ENCODE measurements at regions not wholly inside any gene's neighbourhood (a gene's known extent, or its start where the extent isn't known, plus 50 kb on each side); places are given as distances from the start of the nearest gene placed in this dataset.
A peak's percentile ranks its signal among the peaks of the same experiment; 100 is the strongest.

DNA sequence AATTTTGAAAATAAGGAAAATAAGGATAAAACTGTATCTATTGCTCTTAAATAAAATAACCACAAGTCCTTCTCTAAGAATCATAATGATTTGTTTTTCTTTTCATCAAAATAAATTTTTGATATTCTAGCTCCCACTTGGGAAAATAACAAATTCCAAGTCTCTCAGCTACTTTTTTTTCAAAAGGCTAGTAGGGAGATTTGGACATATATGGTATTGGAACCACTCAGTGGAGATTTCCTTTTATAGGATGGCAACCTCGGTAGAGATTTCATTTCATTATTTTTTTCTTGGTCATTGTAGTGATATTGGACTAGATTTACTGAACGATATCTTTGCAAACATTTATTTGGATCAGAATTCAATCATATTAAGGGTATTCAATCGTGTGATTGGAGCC lies 69.5 kb upstream of the PRKG1 start:
- TF ChIP-seq, protein P1, sequence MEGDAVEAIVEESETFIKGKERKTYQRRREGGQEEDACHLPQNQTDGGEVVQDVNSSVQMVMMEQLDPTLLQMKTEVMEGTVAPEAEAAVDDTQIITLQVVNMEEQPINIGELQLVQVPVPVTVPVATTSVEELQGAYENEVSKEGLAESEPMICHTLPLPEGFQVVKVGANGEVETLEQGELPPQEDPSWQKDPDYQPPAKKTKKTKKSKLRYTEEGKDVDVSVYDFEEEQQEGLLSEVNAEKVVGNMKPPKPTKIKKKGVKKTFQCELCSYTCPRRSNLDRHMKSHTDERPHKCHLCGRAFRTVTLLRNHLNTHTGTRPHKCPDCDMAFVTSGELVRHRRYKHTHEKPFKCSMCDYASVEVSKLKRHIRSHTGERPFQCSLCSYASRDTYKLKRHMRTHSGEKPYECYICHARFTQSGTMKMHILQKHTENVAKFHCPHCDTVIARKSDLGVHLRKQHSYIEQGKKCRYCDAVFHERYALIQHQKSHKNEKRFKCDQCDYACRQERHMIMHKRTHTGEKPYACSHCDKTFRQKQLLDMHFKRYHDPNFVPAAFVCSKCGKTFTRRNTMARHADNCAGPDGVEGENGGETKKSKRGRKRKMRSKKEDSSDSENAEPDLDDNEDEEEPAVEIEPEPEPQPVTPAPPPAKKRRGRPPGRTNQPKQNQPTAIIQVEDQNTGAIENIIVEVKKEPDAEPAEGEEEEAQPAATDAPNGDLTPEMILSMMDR (IDR thresholded peaks at IDR 0.05 in 4 of 5, conservative IDR thresholded peaks at IDR 0.05 in 1 of 5), result no peak
- TF ChIP-seq POLR2A (IDR thresholded peaks at IDR 0.05), result no peak
- in situ Hi-C loops (cut with MboI; ENCODE audit: low sequenced_read_pairs in 4 of 4) (loop anchor here in 3 of 4 donors (10.0 to 25.0 kb wide), 3 partner anchors 420 to 1210 kb away; no protein-coding TSS in a partner anchor), intact Hi-C loops (cut with DNase I; ENCODE audit: low total_unique reads) (loop anchor here (2.0 to 5.0 kb wide), 2 partner anchors 43 to 952 kb away; no protein-coding TSS in a partner anchor)
- DNase-seq (no peak), ATAC-seq (no peak)
- Histone ChIP-seq H3K27me3 (no peaks in the 10 kb centered on the region), H3K27ac (peak overlapping the region in 2 of 4 donors; percentile 5 to 15), H3K4me3 (no peak overlapping the region), H3K4me1 (peaks cover 24 to 57% of the 10 kb centered on the region in 2 donors), H3K9me3 (no peaks in the 10 kb centered on the region), H3K36me3 (no peaks in the 10 kb centered on the region)

DNA sequence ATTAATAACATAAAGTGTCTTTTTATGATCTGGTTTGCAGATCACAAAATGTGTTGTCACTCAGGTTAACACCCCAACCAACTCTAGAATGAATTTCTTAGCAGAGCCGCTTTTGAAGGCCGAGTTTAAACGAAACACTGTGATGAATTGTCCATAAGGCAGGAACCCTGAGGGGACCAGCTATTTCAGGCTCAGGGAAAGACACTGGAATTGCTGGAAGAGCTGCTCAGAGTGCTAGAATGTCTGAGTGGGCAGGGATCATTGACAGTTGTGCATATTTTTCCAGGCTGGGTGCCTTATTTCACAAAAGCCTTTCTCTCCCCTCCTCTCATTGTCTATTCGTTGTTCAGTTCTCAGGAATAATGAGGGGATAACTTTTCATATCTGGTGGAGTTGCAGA lies 68.7 kb upstream of the PRKG1 start:
- no peak overlapping the region for H3K4me3 ChIP-seq
- peak overlapping the region in 2 of 4 donors; percentile 5 to 15 for H3K27ac ChIP-seq
- no peak for DNase-seq

DNA sequence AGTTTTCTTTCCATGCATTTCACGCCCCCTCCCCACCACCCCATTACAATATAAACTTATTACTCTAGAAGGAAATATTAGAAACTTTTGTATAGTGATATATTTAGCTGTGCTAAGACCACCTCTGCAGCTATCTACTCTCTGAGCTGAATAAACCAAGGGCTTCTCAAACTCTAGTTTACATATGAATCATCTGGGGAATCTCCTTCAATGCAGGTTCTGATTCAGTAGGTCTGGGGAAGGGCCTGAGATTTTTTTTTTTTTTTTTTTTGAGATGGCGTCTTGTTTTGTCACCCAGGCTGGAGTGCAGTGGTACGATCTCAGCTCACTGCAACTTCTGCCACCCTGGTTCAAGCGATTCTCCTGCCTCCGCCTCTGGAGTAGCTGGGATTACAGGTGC lies 67.6 kb upstream of the PRKG1 start:
- Histone ChIP-seq H3K9me3 (no peaks in the 10 kb centered on the region), H3K4me1 (peaks cover 15 to 40% of the 10 kb centered on the region in 2 donors), H3K27ac (no peak overlapping the region), H3K4me3 (no peak overlapping the region), H3K27me3 (no peaks in the 10 kb centered on the region), H3K36me3 (no peaks in the 10 kb centered on the region)
- in situ Hi-C loops (cut with MboI; ENCODE audit: low sequenced_read_pairs in 4 of 4) (loop anchor here in 3 of 4 donors (10.0 to 25.0 kb wide), 3 partner anchors 418 to 1208 kb away; no protein-coding TSS in a partner anchor), intact Hi-C loops (cut with DNase I; ENCODE audit: low total_unique reads) (no loop called here)
- DNase-seq (no peak), ATAC-seq (no peak)
- TF ChIP-seq, protein P1 (IDR thresholded peaks at IDR 0.05 in 4 of 5, conservative IDR thresholded peaks at IDR 0.05 in 1 of 5), result no peak
- TF ChIP-seq POLR2A (IDR thresholded peaks at IDR 0.05), result no peak

More for the DNA sequence above, 68.7 kb upstream of the PRKG1 start:
- H3K9me3 ChIP-seq, result no peaks in the 10 kb centered on the region
- TF ChIP-seq, protein P1 (IDR thresholded peaks at IDR 0.05 in 4 of 5, conservative IDR thresholded peaks at IDR 0.05 in 1 of 5), result no peak
- TF ChIP-seq POLR2A (IDR thresholded peaks at IDR 0.05), result no peak
- no peak for ATAC-seq
- peaks cover 21 to 49% of the 10 kb centered on the region in 2 donors for H3K4me1 ChIP-seq
- no peaks in the 10 kb centered on the region for H3K27me3 ChIP-seq
- in situ Hi-C loops (cut with MboI; ENCODE audit: low sequenced_read_pairs in 4 of 4), result loop anchor here in 3 of 4 donors (10.0 to 25.0 kb wide), 3 partner anchors 419 to 1209 kb away; no protein-coding TSS in a partner anchor
- no peaks in the 10 kb centered on the region for H3K36me3 ChIP-seq
- intact Hi-C loops (cut with DNase I; ENCODE audit: low total_unique reads), result loop anchor here (2.0 kb wide), 1 partner anchor 951 kb away; no protein-coding TSS in a partner anchor

DNA sequence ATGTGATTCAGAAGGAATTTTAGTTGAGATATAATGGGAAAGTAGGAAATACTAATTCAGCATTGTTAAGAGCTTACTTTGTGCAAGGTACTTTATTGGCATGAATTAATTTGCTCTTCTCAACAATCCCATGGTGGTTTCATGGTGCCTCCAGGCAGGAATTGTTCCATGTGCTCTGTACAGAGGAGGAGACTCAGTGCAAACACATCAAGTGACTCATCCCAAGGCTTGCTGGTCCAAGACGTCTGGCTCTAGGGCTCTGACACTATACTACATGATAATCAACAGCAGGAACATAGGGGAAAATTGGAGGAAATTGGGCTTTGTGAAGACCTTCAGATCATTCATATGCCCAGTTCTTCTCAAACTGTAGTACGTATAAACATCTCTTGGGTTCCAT lies 66.5 kb upstream of the PRKG1 start:
- Histone ChIP-seq H3K4me1 (peaks cover 15 to 35% of the 10 kb centered on the region in 2 donors), H3K27me3 (no peaks in the 10 kb centered on the region), H3K9me3 (no peaks in the 10 kb centered on the region), H3K27ac (no peak overlapping the region), H3K36me3 (no peaks in the 10 kb centered on the region), H3K4me3 (no peak overlapping the region)
- ATAC-seq (no peak), DNase-seq (no peak)
- intact Hi-C loops (cut with DNase I; ENCODE audit: low total_unique reads), result no loop called here
- in situ Hi-C loops (cut with MboI; ENCODE audit: low sequenced_read_pairs in 4 of 4), result loop anchor here in 3 of 4 donors (10.0 to 25.0 kb wide), 3 partner anchors 417 to 1207 kb away; no protein-coding TSS in a partner anchor
- TF ChIP-seq, protein P1 (IDR thresholded peaks at IDR 0.05 in 4 of 5, conservative IDR thresholded peaks at IDR 0.05 in 1 of 5), result no peak
- TF ChIP-seq POLR2A (IDR thresholded peaks at IDR 0.05), result no peak
